Medulla oblongata (tissue), 1 donor: ENCODE measurements at regions not wholly inside any gene's neighbourhood (a gene's known extent, or its start where the extent isn't known, plus 50 kb on each side); places are given as distances from the start of the nearest gene placed in this dataset.
"Not testable (repeated sequence)": the region's sequence is repeated elsewhere in the genome, so short reads cannot be mapped to it uniquely, and the experiment has no call there.

Source experiments
- DNase-seq: peaks from one replicate; pipeline ENCODE4 v3.0.0-alpha.2; 2015; ENCODE audit errors: extremely low spot score

- DNase-seq = not testable (repeated sequence)
Observed at GRCh38 chr11:92027136-92027535, 197.5 kb upstream of the FAT3 start.

GRCh38 chr11:92026664-92027063, 198.0 kb upstream of the FAT3 start:
- DNase-seq = no peak

- no peak for DNase-seq
Observed at GRCh38 chr11:92024788-92025187, 199.8 kb upstream of the FAT3 start.

DNA sequence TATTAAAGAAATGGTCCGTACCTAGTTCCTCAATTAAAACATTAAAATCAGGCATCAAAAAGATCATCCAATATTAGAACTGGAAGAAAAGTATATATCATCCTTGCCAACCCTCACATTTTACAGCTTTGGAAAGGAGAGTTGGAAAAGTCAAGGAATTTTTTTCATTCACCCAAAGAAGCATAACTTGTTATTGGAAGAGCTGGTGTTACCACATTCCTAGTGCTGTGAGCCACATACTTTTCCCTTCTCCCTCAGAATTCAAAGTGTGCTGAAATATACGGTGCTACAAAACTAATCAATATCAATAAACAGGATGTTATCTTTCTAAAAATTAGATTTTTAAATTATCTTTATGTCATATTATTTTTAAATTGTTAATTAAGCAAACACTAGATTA, 202.1 kb upstream of the FAT3 start:
- DNase-seq = no peak

- no peak for DNase-seq
Observed at GRCh38 chr11:92018332-92018731, 206.3 kb upstream of the FAT3 start.

DNA sequence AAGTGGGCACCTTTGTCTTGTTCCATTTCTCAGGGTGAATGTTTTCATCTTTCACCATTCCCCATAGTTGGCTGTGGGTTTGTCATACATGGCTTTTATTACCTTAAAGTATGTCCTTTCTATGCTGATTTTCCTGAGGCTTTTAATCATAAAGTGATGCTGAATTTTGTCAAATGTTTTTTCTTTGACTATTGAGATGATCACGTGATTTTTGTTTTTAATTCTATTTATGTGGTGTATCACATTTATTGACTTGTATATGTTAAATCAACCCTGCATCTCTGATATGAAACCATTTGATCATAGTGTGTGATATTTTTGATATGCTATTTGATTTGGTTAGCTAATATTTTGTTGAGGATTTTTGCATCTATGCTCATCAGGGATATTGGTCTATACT, 216.4 kb upstream of the FAT3 start:
- DNase-seq = no peak

GRCh38 chr11:92002568-92002967, 222.1 kb upstream of the FAT3 start:
- no peak for DNase-seq

GRCh38 chr11:91998481-91998880, 226.1 kb upstream of the FAT3 start:
- no peak for DNase-seq

GRCh38 chr11:91997226-91997625, 227.4 kb upstream of the FAT3 start:
- no peak for DNase-seq

DNA sequence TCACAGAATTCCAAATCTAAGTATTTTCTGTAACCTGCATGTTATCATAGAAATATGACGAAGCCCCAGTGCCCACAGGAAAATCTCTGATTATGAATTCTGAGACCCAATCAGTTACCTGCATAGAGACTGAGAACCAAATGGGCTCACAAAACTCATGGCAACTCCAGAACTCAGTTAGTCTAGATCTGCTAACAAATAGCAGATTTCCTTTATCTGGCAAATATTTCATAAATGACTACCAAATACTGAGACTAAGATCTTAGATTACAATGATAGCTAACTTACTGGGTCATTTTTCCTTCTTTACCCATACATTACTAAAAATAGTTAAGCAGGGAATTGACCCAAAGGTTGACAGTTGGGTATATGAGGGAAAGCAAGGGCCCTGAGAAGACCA, 228.1 kb upstream of the FAT3 start:
- no peak for DNase-seq

- DNase-seq = not testable (repeated sequence)
Observed at GRCh38 chr11:91988443-91988842, 236.2 kb upstream of the FAT3 start.

GRCh38 chr11:91986218-91986617, 238.4 kb upstream of the FAT3 start:
- DNase-seq = no peak

GRCh38 chr11:91984033-91984584, 240.5 kb upstream of the FAT3 start:
- DNase-seq = no peak

DNA sequence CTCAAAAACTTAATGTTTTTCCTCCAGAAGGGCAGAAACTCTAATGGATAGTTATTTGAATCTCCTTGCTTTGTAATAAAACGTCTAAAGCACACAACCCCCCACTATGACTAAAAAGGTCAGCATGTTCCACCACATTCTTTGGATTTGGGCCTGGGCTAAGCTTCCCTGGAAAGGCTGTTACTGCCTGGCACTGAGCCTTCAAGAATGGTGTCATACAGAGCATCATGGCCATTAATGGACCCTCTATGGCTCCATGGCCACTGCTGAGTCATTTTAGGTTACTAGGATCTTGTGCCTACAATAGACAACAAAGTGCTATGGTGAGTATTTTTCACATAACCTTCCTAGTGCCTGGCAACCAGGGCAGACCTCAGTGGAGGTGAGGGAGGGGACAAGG, 242.6 kb upstream of the FAT3 start:
- peak; percentile 17 for DNase-seq

DNA sequence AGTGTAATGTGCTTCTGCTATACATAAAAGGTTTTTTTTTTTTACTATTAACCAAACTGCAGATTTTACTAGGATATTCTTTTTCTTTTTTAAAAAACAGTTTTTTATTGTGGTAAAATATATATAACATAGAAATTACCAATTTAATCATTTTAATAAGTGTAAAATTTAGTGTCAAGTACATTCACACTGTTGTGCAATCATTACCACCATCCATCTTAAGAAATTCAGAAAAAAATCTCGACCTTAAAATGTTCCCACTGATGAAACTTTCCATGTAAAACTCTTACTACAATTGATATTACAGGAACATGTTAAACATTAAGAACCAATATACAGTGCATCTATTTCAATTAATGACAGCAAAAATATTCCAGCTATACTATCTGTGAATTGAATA, 244.8 kb upstream of the FAT3 start:
- DNase-seq = no peak

DNA sequence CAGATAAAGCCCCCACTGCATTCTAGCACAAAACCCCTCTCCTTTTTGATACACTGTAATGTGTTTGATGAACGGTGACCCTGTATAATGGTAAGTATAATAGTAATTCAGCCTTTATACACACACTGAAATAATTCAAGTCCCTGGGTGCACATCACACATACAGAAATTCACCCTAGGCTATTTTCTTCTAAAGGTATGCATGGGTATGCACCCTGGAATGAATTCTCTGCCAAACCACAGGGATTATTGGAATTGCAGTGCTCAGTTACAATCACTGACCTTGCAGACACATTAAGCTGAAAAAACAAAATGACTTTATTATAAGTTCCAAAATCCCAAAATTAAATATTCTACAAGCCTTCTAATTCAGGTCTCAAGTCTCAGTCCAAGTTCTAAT, 245.9 kb upstream of the FAT3 start:
- no peak for DNase-seq

DNA sequence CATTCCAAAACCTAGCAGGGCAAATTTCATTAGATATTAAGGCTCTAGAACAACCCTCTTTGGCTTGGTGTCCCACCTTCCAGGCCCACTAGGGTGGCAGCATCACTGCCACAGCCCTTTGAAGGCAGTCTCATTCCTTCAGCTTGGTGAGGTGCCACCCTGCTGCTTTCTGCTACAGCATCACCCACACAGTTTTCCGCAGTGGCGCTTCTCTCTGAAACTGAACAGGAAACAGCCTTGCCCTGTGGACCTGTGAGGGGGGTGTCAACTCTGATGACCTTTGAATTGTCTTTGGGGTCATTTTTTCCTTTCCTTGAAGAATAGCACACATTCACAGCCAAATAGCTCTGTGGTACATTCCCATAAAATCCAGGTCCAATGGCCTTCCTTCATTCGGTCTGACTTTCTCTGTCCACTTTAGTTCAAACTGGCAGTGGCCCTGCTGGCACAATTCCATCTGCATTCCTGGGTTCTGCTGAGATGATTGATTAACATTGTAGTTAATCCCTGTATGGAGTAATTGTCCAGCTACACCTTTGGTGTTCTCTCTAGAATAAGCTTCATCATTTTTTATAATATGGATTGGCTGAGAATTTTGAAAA, 251.9 kb upstream of the FAT3 start:
- no peak for DNase-seq

DNA sequence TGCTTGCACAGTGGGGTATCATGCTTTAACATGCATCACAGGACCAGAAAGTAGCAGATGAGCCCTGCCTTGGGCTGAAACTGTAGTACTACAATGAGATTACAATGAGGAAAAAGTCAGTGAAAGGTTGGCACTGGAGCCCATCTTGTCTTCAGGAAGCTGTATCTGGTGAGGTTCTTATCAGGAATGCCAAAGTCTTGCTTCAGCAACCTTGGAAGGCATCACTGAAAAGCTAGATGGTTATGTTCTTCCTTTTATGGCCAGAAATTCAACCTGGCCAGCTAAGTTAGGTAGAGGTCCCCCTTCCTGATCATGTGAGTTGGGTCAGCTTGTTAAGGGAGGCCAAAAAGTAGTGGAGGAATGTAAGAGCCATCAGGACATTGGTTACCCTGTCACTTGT, 254.0 kb upstream of the FAT3 start:
- no peak for DNase-seq

GRCh38 chr11:91969486-91969885, 255.1 kb upstream of the FAT3 start:
- no peak for DNase-seq

GRCh38 chr11:91967691-91968045, 256.9 kb upstream of the FAT3 start:
- DNase-seq = no peak

GRCh38 chr11:91967026-91967690, 257.5 kb upstream of the FAT3 start:
- no peak for DNase-seq

- DNase-seq = no peak
Observed at GRCh38 chr11:91966368-91966767, 258.2 kb upstream of the FAT3 start.

GRCh38 chr11:91960770-91961169, 263.8 kb upstream of the FAT3 start:
- no peak for DNase-seq

DNA sequence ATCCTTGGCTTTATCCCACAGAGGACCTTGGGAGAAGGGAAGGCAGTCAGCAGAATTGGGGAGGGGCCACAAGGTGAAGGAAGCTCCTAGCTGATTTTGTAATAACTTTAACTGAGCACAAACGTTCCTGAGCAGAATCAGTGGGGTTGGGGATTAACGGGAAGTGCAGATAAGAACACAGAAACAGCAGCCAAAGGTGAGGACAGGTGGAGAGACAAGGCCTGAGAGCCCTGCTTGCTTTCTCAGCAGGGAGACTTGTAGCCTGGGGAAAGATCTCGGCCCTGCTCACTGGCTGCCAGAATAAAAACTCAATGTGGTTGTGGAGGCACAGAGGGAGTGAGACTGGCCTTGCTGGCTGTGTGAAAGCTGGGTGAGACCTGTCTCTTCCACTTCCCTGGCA, 265.2 kb upstream of the FAT3 start:
- DNase-seq = no peak
